ENCODE measurements at regions not wholly inside any gene's neighbourhood (a gene's known extent, or its start where the extent isn't known, plus 50 kb on each side); places are given as distances from the start of the nearest gene placed in this dataset.

DNA sequence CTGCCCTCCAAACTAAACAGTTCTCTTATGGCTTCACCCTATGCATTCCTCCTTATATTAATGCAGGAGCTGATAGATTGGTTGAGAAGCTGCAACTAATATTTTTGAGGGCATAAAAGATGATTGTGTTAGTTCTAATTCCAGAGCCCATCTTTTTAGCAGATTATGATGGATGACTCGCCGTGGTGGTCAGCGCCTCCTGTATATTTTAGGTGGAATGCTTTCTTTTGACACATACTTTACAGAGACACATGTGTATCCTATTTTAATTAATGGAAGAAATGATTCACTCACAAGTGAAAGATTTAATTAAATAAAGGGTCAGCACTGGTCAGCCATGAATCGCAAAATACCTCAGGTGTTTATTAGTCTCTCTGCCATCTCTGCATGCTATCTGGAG lies 120.7 kb downstream of the TM2D1 start:
- TF ChIP-seq EP300 (conservative IDR thresholded peaks at IDR 0.05; ENCODE audit: poor library complexity, severe bottlenecking) (no peak), POLR2AphosphoS5 (IDR thresholded peaks at IDR 0.05) (no peak), SMC3 (conservative IDR thresholded peaks at IDR 0.05; ENCODE audit: poor library complexity) (no peak), CTCF (IDR thresholded peaks at IDR 0.05; ENCODE audit: poor library complexity, severe bottlenecking) (no peak), REST (IDR thresholded peaks at IDR 0.05; ENCODE audit: borderline replicate concordance) (no peak), RAD21 (conservative IDR thresholded peaks at IDR 0.05) (no peak), TAF1 (IDR thresholded peaks at IDR 0.05; ENCODE audit: low read depth) (no peak), EZH2 (IDR thresholded peaks at IDR 0.05; ENCODE audit: borderline replicate concordance, insufficient read depth, low read length, poor library complexity, severe bottlenecking) (no peak), MXI1 (conservative IDR thresholded peaks at IDR 0.05; ENCODE audit: poor library complexity, severe bottlenecking) (no peak)
- Histone ChIP-seq H3K36me3 (ENCODE audit: insufficient read depth, low read length) (no peaks in the 10 kb centered on the region), H2AFZ (ENCODE audit: low read depth, low read length) (no peak overlapping the region), H3K4me2 (ENCODE audit: low read length) (no peak overlapping the region), H4K20me1 (ENCODE audit: insufficient read depth) (no peaks in the 10 kb centered on the region), H3K9ac (ENCODE audit: low read length) (no peak overlapping the region), H3F3A (ENCODE audit: insufficient read depth, low read length, poor library complexity, severe bottlenecking) (no peaks in the 10 kb centered on the region), H3K9me2 (ENCODE audit: insufficient read depth, low read length) (no peaks in the 10 kb centered on the region), H3K79me2 (replicated peaks; ENCODE audit: insufficient read depth, low read length) (no peaks in the 10 kb centered on the region), H3K4me3 (ENCODE audit: low read length) (no peak overlapping the region), H3K27me3 (ENCODE audit: insufficient read depth, low read depth, low read length) (no peaks in the 10 kb centered on the region), H3K27ac (ENCODE audit: low read length) (no peak overlapping the region), H3K9me3 (ENCODE audit: low read length) (no peaks in the 10 kb centered on the region)

- H3K36me3 ChIP-seq (ENCODE audit: insufficient read depth, low read length), result no peaks in the 10 kb centered on the region
- no peaks in the 10 kb centered on the region for H3K27me3 ChIP-seq (ENCODE audit: insufficient read depth, low read depth, low read length)
- H3K9me3 ChIP-seq (ENCODE audit: low read length), result no peaks in the 10 kb centered on the region
- H3K4me2 ChIP-seq (ENCODE audit: low read length), result no peak overlapping the region
- H3K9me2 ChIP-seq (ENCODE audit: insufficient read depth, low read length), result no peaks in the 10 kb centered on the region
- no peak overlapping the region for H3K27ac ChIP-seq (ENCODE audit: low read length)
- no peak overlapping the region for H3K4me3 ChIP-seq (ENCODE audit: low read length)
- H3K9ac ChIP-seq (ENCODE audit: low read length), result no peak overlapping the region
- H4K20me1 ChIP-seq (ENCODE audit: insufficient read depth), result no peaks in the 10 kb centered on the region
- no peaks in the 10 kb centered on the region for H3K79me2 ChIP-seq (replicated peaks; ENCODE audit: insufficient read depth, low read length)
- no peak overlapping the region for H2AFZ ChIP-seq (ENCODE audit: low read depth, low read length)
- H3F3A ChIP-seq (ENCODE audit: insufficient read depth, low read length, poor library complexity, severe bottlenecking), result no peaks in the 10 kb centered on the region
- TF ChIP-seq POLR2AphosphoS5 (IDR thresholded peaks at IDR 0.05), result no peak
- TF ChIP-seq RAD21 (conservative IDR thresholded peaks at IDR 0.05), result no peak
- TF ChIP-seq REST (IDR thresholded peaks at IDR 0.05; ENCODE audit: borderline replicate concordance), result no peak
- no peak for TF ChIP-seq MXI1 (conservative IDR thresholded peaks at IDR 0.05; ENCODE audit: poor library complexity, severe bottlenecking)
- no peak for TF ChIP-seq TAF1 (IDR thresholded peaks at IDR 0.05; ENCODE audit: low read depth)
- no peak for TF ChIP-seq SMC3 (conservative IDR thresholded peaks at IDR 0.05; ENCODE audit: poor library complexity)
- TF ChIP-seq CTCF (IDR thresholded peaks at IDR 0.05; ENCODE audit: poor library complexity, severe bottlenecking), result no peak
These were observed 122.3 kb downstream of the TM2D1 start for GRCh38 chr1:61602663-61603062.

Data from neural cell (in vitro differentiated cells).